Activated CD4-positive, alpha-beta T cell treated with anti-CD3 and anti-CD28 coated beads for 4 hours (primary cell): ENCODE measurements at regions not wholly inside any gene's neighbourhood (a gene's known extent, or its start where the extent isn't known, plus 50 kb on each side); places are given as distances from the start of the nearest gene placed in this dataset.
A peak's percentile ranks its signal among the peaks of the same experiment; 100 is the strongest.

Source experiments
- DNase-seq, 2 donors: peaks; one replicate each; pipeline ENCODE4 v3.0.0-alpha.2; 2020

GRCh38 chr13:48181482-48182145, 51.4 kb upstream of the ITM2B start:
- no peak for DNase-seq

GRCh38 chr13:48178126-48178525, 54.9 kb upstream of the ITM2B start:
- DNase-seq = no peak

GRCh38 chr13:48176781-48177180, 56.2 kb upstream of the ITM2B start:
- no peak for DNase-seq

- DNase-seq = no peak
These were observed 57.8 kb upstream of the ITM2B start for GRCh38 chr13:48175185-48175584.

GRCh38 chr13:48167866-48168265, 65.1 kb upstream of the ITM2B start:
- no peak for DNase-seq

- DNase-seq = no peak
These were observed 67.3 kb upstream of the ITM2B start for GRCh38 chr13:48165727-48166126.

- DNase-seq = no peak
These were observed 67.9 kb upstream of the ITM2B start for GRCh38 chr13:48165063-48165462.

GRCh38 chr13:48163061-48163460, 68.2 kb upstream of the MED4 start:
- DNase-seq = no peak

- no peak for DNase-seq
These were observed 67.3 kb upstream of the MED4 start for GRCh38 chr13:48162217-48162616.

GRCh38 chr13:48161530-48162179, 66.8 kb upstream of the MED4 start:
- no peak for DNase-seq

- no peak for DNase-seq
These were observed 65.8 kb upstream of the MED4 start for GRCh38 chr13:48160606-48161278.

GRCh38 chr13:48159826-48160225, 64.9 kb upstream of the MED4 start:
- DNase-seq = no peak

- DNase-seq = no peak
These were observed 64.5 kb upstream of the MED4 start for GRCh38 chr13:48159401-48159800.

GRCh38 chr13:48158915-48159314, 64.0 kb upstream of the MED4 start:
- no peak for DNase-seq

- no peak for DNase-seq
These were observed 63.4 kb upstream of the MED4 start for GRCh38 chr13:48158290-48158689.

- peak; percentile 69 to 74 for DNase-seq
These were observed 61.6 kb upstream of the MED4 start for GRCh38 chr13:48156466-48156865.

GRCh38 chr13:48155848-48156247, 60.9 kb upstream of the MED4 start:
- DNase-seq = peak; percentile 22 to 29

- DNase-seq = no peak
These were observed 59.8 kb upstream of the MED4 start for GRCh38 chr13:48154671-48155070.

GRCh38 chr13:48153186-48153585, 58.3 kb upstream of the MED4 start:
- DNase-seq = no peak

GRCh38 chr13:48151363-48152161, 56.7 kb upstream of the MED4 start:
- DNase-seq = no peak

GRCh38 chr13:48148454-48148853, 53.5 kb upstream of the MED4 start:
- no peak for DNase-seq

GRCh38 chr13:48146636-48147035, 51.7 kb upstream of the MED4 start:
- no peak for DNase-seq

GRCh38 chr13:48146122-48146521, 51.2 kb upstream of the MED4 start:
- no peak for DNase-seq
